ENCODE measurements at regions not wholly inside any gene's neighbourhood (a gene's known extent, or its start where the extent isn't known, plus 50 kb on each side); places are given as distances from the start of the nearest gene placed in this dataset.

GRCh38 chr7:122944682-122945303, 50.7 kb downstream of the TAS2R16 start:
- peak; percentile 40 for DNase-seq (ENCODE audit: low read depth)

- no peak for DNase-seq (ENCODE audit: low read depth)
Observed at GRCh38 chr7:122942765-122943164, 52.7 kb downstream of the TAS2R16 start.

- no peak for DNase-seq (ENCODE audit: low read depth)
Observed at GRCh38 chr7:122942059-122942458, 53.4 kb downstream of the TAS2R16 start.

Data from iris pigment epithelial cell (primary cell).